GM12878 (cell line): ENCODE measurements at regions not wholly inside any gene's neighbourhood (a gene's known extent, or its start where the extent isn't known, plus 50 kb on each side); places are given as distances from the start of the nearest gene placed in this dataset.

Experiments used
- ATAC-seq: fragments of 200-7000 bp; cut with Tn5 transposase; 3 replicates; pipeline ENCODE4 v1.9.1; 2020; ENCODE audit warnings: mild to moderate bottlenecking, moderate library complexity
- BruUV-seq: library from RNA; stranded (reverse); fragments of 400-500 nt; replicated peaks from 2 replicates; lab custom pipeline; 2021; lab: Mats Ljungman, UMichigan
- CTCF ChIA-PET: fragments of 300-600 bp; sonication (Branson Sonifier 250); formaldehyde crosslinking; extraction: SDS; loops from one replicate; lab custom pipeline; 2021; ENCODE audit warnings: inconsistent platforms; lab: Yijun Ruan, JAX
- POLR2A ChIA-PET: fragments of 350-600 bp; formaldehyde crosslinking; extraction: SDS; loops from one replicate; lab custom pipeline; 2021; ENCODE audit warnings: inconsistent platforms; lab: Charles Lee
- RAD21 ChIA-PET: fragments of 300-600 bp; sonication (Branson Sonifier 250); formaldehyde crosslinking; loops from one replicate; lab custom pipeline; 2023; ENCODE audit warnings: antibody characterized with exemption; ENCODE audit not compliant: unreplicated experiment; lab: Charles Lee
- SMC1A ChIA-PET: fragments of 300-600 bp; sonication (Branson Sonifier 250); formaldehyde crosslinking; loops from one replicate; lab custom pipeline; 2023; ENCODE audit not compliant: unreplicated experiment, uncharacterized antibody; lab: Charles Lee
- DNase-seq: peaks from one replicate; pipeline ENCODE4 v3.0.0-alpha.2; 2011; ENCODE audit warnings: low read depth, low spot score
- FAIRE-seq: peaks from 3 replicates; lab custom pipeline; 2011; peaks lifted over from hg19 to GRCh38; lab: Jason Lieb, UNC
- H2AFZ ChIP-seq: 2 replicates; pipeline ENCODE4 v1.6.0; 2011; ENCODE audit warnings: low read depth, low read length, control low read depth; ENCODE audit not compliant: control insufficient read depth
- H3K27ac ChIP-seq: 2 replicates; pipeline ENCODE4 v1.5.1; 2011; ENCODE audit warnings: control low read depth; ENCODE audit not compliant: control insufficient read depth, insufficient read depth
- H3K27me3 ChIP-seq, 2 experiments: replicated peaks in 1 of 2; 2 replicates each; pipeline versions ENCODE4 v1.6.0 to v1.6.1; 2011; ENCODE audit warnings: low read length in 1 of 2; ENCODE audit not compliant: control insufficient read depth in 2 of 2, insufficient read depth in 2 of 2
- H3K36me3 ChIP-seq, 2 experiments: 2 replicates each; pipeline ENCODE4 v1.5.1; 2011; ENCODE audit warnings: low read length in 1 of 2; ENCODE audit not compliant: control insufficient read depth in 2 of 2, insufficient read depth in 2 of 2
- H3K4me1 ChIP-seq: 2 replicates; pipeline ENCODE4 v1.6.1; 2011; ENCODE audit warnings: mild to moderate bottlenecking, low read length, moderate library complexity, mixed read lengths; ENCODE audit not compliant: control insufficient read depth, insufficient read depth
- H3K4me2 ChIP-seq: 2 replicates; pipeline ENCODE4 v1.6.0; 2011; ENCODE audit warnings: control low read depth; ENCODE audit not compliant: control insufficient read depth, insufficient read depth
- H3K4me3 ChIP-seq: fragments of 200-600 bp; sonication (generic); 2 replicates; pipeline ENCODE4 v1.5.1; 2016
- H3K79me2 ChIP-seq: 2 replicates; pipeline ENCODE4 v1.6.0; 2011; ENCODE audit warnings: low read length; ENCODE audit not compliant: control insufficient read depth, insufficient read depth
- H3K9ac ChIP-seq: 2 replicates; pipeline ENCODE4 v1.8.0; 2011; ENCODE audit warnings: low read length, control low read depth, mixed read lengths; ENCODE audit not compliant: control insufficient read depth, insufficient read depth
- H3K9me3 ChIP-seq: replicated peaks from 3 replicates; pipeline ENCODE4 v1.5.1; 2011; ENCODE audit warnings: mild to moderate bottlenecking, low read length; ENCODE audit not compliant: control insufficient read depth, insufficient read depth
- H4K20me1 ChIP-seq: 2 replicates; pipeline ENCODE4 v1.6.0; 2011; ENCODE audit not compliant: control insufficient read depth, insufficient read depth
- BMI1 ChIP-seq: fragments of 450-650 bp; IDR thresholded peaks from 2 replicates; pipeline ENCODE4 v1.6.1; 2016; ENCODE audit warnings: mild to moderate bottlenecking, moderate library complexity, borderline replicate concordance
- CHD2 ChIP-seq: IDR thresholded peaks from 2 replicates; pipeline ENCODE4 v1.6.1; 2011; ENCODE audit warnings: low read depth, low read length, improper control_type of control experiment, borderline replicate concordance
- DPF2 ChIP-seq: fragments of 450-650 bp; IDR thresholded peaks from 2 replicates; pipeline ENCODE4 v1.6.1; 2017; ENCODE audit warnings: mild to moderate bottlenecking
- E2F4 ChIP-seq: IDR thresholded peaks from 2 replicates; pipeline ENCODE4 v1.6.1; 2012; ENCODE audit warnings: low read depth, low read length, improper control_type of control experiment
- EGR1 ChIP-seq, 2 experiments: IDR thresholded peaks; 1 replicate in 1 of 2; 2 replicates in 1 of 2; pipeline ENCODE4 v1.6.1; 2011 to 2012; ENCODE audit warnings: low read depth in 2 of 2, low read length in 2 of 2, borderline replicate concordance in 1 of 2, mild to moderate bottlenecking in 1 of 2, moderate library complexity in 1 of 2
- EP300 ChIP-seq, 2 experiments: fragments of 150-350 bp in 1 of 2; IDR thresholded peaks; 2 replicates each; pipeline ENCODE4 v1.6.1; 2011 to 2012; ENCODE audit warnings: low read depth in 2 of 2, low read length in 2 of 2, borderline replicate concordance in 1 of 2, improper control_type of control experiment in 1 of 2, inconsistent platforms in 1 of 2; ENCODE audit not compliant: control insufficient read depth in 1 of 2
- GABPA ChIP-seq: IDR thresholded peaks from 2 replicates; pipeline ENCODE4 v1.6.1; 2014; ENCODE audit warnings: antibody characterized with exemption, low read depth, mild to moderate bottlenecking, inconsistent platforms
- HDAC2 ChIP-seq: fragments of 200-600 bp; sonication (generic); IDR thresholded peaks from 2 replicates; pipeline ENCODE4 v1.6.1; 2017
- IRF5 ChIP-seq: fragments of 450-650 bp; IDR thresholded peaks from 2 replicates; pipeline ENCODE4 v1.6.1; 2017; ENCODE audit warnings: borderline replicate concordance
- JUNB ChIP-seq: IDR thresholded peaks from 2 replicates; pipeline ENCODE4 v1.6.1; 2016; ENCODE audit warnings: antibody characterized with exemption, mild to moderate bottlenecking
- MAX ChIP-seq: IDR thresholded peaks from 2 replicates; pipeline ENCODE4 v1.6.1; 2012; ENCODE audit warnings: low read depth, low read length, improper control_type of control experiment
- MEF2A ChIP-seq: IDR thresholded peaks from 2 replicates; pipeline ENCODE4 v1.6.1; 2011; ENCODE audit warnings: low read depth, mild to moderate bottlenecking, low read length, moderate library complexity; ENCODE audit not compliant: insufficient read depth
- NR2F1 ChIP-seq: fragments of 450-650 bp; conservative IDR thresholded peaks from 2 replicates; pipeline ENCODE4 v1.6.1; 2017; ENCODE audit warnings: mild to moderate bottlenecking
- NRF1 ChIP-seq: conservative IDR thresholded peaks from 2 replicates; pipeline ENCODE4 v1.6.1; 2011; ENCODE audit warnings: mild to moderate bottlenecking, low read depth, low read length, improper control_type of control experiment
- SIN3A ChIP-seq: IDR thresholded peaks from 2 replicates; pipeline ENCODE4 v1.6.1; 2012; ENCODE audit warnings: low read depth, low read length, improper control_type of control experiment
- STAT1 ChIP-seq: fragments of 450-650 bp; conservative IDR thresholded peaks from 2 replicates; pipeline ENCODE4 v1.6.1; 2014; ENCODE audit warnings: antibody characterized with exemption, mild to moderate bottlenecking
- WRNIP1 ChIP-seq: IDR thresholded peaks from 2 replicates; pipeline ENCODE4 v1.6.1; 2011; ENCODE audit warnings: low read depth, low read length, improper control_type of control experiment, borderline replicate concordance
- WGBS: methylation state at CpG from one replicate; pipeline ENCODE4 v1.1.6; 2016; ENCODE audit warnings: low lambda C conversion rate; ENCODE audit not compliant: insufficient replicate concordance, insufficient coverage; ENCODE audit errors: missing lambda C conversion rate; 5-methylcytosine and 5-hydroxymethylcytosine counted together
- in situ Hi-C: fragments of 300-500 bp; cut with MboI; formaldehyde crosslinking; loops from 9 replicates; pipeline ENCODE4 v1.14.3; 2018; ENCODE audit warnings: mixed read lengths
- intact Hi-C: fragments of 100-400 bp; cut with micrococcal nuclease; formaldehyde crosslinking; loops from one replicate; pipeline ENCODE4 v1.14.2; 2022; ENCODE audit not compliant: unreplicated experiment

GRCh38 chr5:156174225-156174624, 152.7 kb upstream of the SGCD start:
- H4K20me1 ChIP-seq: no peaks in the 10 kb centered on the region
- CTCF ChIA-PET: no interaction called here
- H3K79me2 ChIP-seq: no peaks in the 10 kb centered on the region
- no peaks in the 10 kb centered on the region for H3K9me3 ChIP-seq
- no peak for ATAC-seq
- H3K27ac ChIP-seq: no peak overlapping the region
- POLR2A ChIA-PET: no interaction called here
- DNase-seq: no peak
- in situ Hi-C loops: no loop called here
- SMC1A ChIA-PET: no interaction called here
- no peak for TF ChIP-seq JUNB
- no peak overlapping the region for H3K9ac ChIP-seq
- H3K4me1 ChIP-seq: no peaks in the 10 kb centered on the region
- FAIRE-seq: no peak
- intact Hi-C loops: no loop called here
- WGBS: 3% methylated on average over 2 of the region's 2 CpGs
- no TSS peak for BruUV-seq
- H3K4me3 ChIP-seq: no peak overlapping the region
- RAD21 ChIA-PET: no interaction called here
- no peak overlapping the region for H2AFZ ChIP-seq
- H3K36me3 ChIP-seq: no peaks in the 10 kb centered on the region
- H3K27me3 ChIP-seq: no peaks in the 10 kb centered on the region
- no peak overlapping the region for H3K4me2 ChIP-seq

GRCh38 chr5:156178117-156178516, 148.8 kb upstream of the SGCD start:
- WGBS: 42% methylated on average over 5 of the region's 5 CpGs
- RAD21 ChIA-PET: no interaction called here
- FAIRE-seq (no peak), ATAC-seq (no peak), DNase-seq (no peak)
- SMC1A ChIA-PET: no interaction called here
- BruUV-seq: no TSS peak
- CTCF ChIA-PET: no interaction called here
- Histone ChIP-seq H2AFZ (no peak overlapping the region), H3K4me1 (no peaks in the 10 kb centered on the region), H3K9ac (no peak overlapping the region), H3K27me3 (no peaks in the 10 kb centered on the region), H3K4me2 (no peak overlapping the region), H3K36me3 (no peaks in the 10 kb centered on the region), H3K9me3 (no peaks in the 10 kb centered on the region), H3K27ac (no peak overlapping the region), H4K20me1 (no peaks in the 10 kb centered on the region), H3K4me3 (no peak overlapping the region), H3K79me2 (no peaks in the 10 kb centered on the region)
- intact Hi-C loops (no loop called here), in situ Hi-C loops (no loop called here)
- POLR2A ChIA-PET: no interaction called here
- no peak for TF ChIP-seq DPF2
- TF ChIP-seq E2F4: no peak
- no peak for TF ChIP-seq IRF5
- TF ChIP-seq MAX: no peak
- no peak for TF ChIP-seq EGR1 (IDR thresholded peaks at IDR 0.05; ENCODE audit: borderline replicate concordance in 1 of 2, low read depth in 2 of 2, low read length in 2 of 2)
- no peak for TF ChIP-seq GABPA
- no peak for TF ChIP-seq EP300 (IDR thresholded peaks at IDR 0.05; ENCODE audit: borderline replicate concordance in 1 of 2, control insufficient read depth in 1 of 2, low read depth in 2 of 2, low read length in 2 of 2)
- TF ChIP-seq MEF2A: no peak
- no peak for TF ChIP-seq STAT1
- TF ChIP-seq SIN3A: no peak
- no peak for TF ChIP-seq NR2F1
- no peak for TF ChIP-seq NRF1
- no peak for TF ChIP-seq BMI1
- TF ChIP-seq WRNIP1: no peak
- TF ChIP-seq HDAC2: no peak
- TF ChIP-seq CHD2: no peak
